Urinary bladder (tissue), 4 donors: ENCODE measurements at regions not wholly inside any gene's neighbourhood (a gene's known extent, or its start where the extent isn't known, plus 50 kb on each side); places are given as distances from the start of the nearest gene placed in this dataset. TPM values are rescaled to one million over a fixed set of nuclear protein-coding genes. Genes with fewer than 3 reads are reported as not detected.

Experiments used
- DNase-seq: peaks from one replicate; pipeline ENCODE4 v3.0.0-alpha.2; 2015; ENCODE audit errors: extremely low spot score
- H3K27ac ChIP-seq: one replicate; pipeline ENCODE4 v1.5.1; 2013; ENCODE audit warnings: low read depth, mild to moderate bottlenecking, moderate library complexity
- H3K36me3 ChIP-seq: one replicate; pipeline ENCODE4 v1.6.1; 2013; ENCODE audit warnings: mild to moderate bottlenecking, moderate library complexity; ENCODE audit not compliant: insufficient read depth
- H3K4me1 ChIP-seq: one replicate; pipeline ENCODE4 v1.6.1; 2013; ENCODE audit warnings: mild to moderate bottlenecking, moderate library complexity; ENCODE audit not compliant: insufficient read depth
- H3K4me3 ChIP-seq: one replicate; pipeline ENCODE4 v1.5.1; 2013; ENCODE audit warnings: low read depth, low read length
- WGBS: extraction: QIAGEN DNeasy Blood & Tissue Kit; methylation state at CpG from one replicate; pipeline ENCODE4 v1.1.7; 2013; 5-methylcytosine and 5-hydroxymethylcytosine counted together
- small RNA-seq: library from RNA; depleted of rRNA; stranded (forward); fragments of <200 nt; gene quantifications from one replicate; pipeline ENCODE3, GENCODE V24; 2014
- donor health status: healthy with polysubstance abuse.
- donor health status: healthy.

- DNase-seq = peak; percentile 21
- 21% methylated on average over 14 of the region's 14 CpGs for WGBS
- Histone ChIP-seq H3K4me3 (no peak overlapping the region), H3K27ac (no peak overlapping the region), H3K36me3 (no peaks in the 10 kb centered on the region), H3K4me1 (no peaks in the 10 kb centered on the region)
Observed at GRCh38 chr19:34096020-34096915, 76.0 kb upstream of the LSM14A start.

- WGBS = 63% methylated on average over 5 of the region's 5 CpGs
- no peak overlapping the region for H3K4me3 ChIP-seq
Observed at GRCh38 chr19:34104096-34104495, 68.2 kb upstream of the LSM14A start.

GRCh38 chr19:34104557-34104956 lies 67.7 kb upstream of the LSM14A start:
- WGBS = 36% methylated on average over 5 of the region's 5 CpGs
- H3K4me1 ChIP-seq = no peaks in the 10 kb centered on the region
- no peak overlapping the region for H3K4me3 ChIP-seq
- H3K27ac ChIP-seq = no peak overlapping the region
- H3K36me3 ChIP-seq = no peaks in the 10 kb centered on the region
- no peak for DNase-seq

More at GRCh38 chr19:34104096-34104495, 68.2 kb upstream of the LSM14A start:
- H3K27ac ChIP-seq = no peak overlapping the region
- no peaks in the 10 kb centered on the region for H3K4me1 ChIP-seq
- H3K36me3 ChIP-seq = no peaks in the 10 kb centered on the region
- DNase-seq = no peak

- 29% methylated on average over 3 of the region's 3 CpGs for WGBS
- Histone ChIP-seq H3K27ac (no peak overlapping the region), H3K4me1 (no peaks in the 10 kb centered on the region), H3K4me3 (no peak overlapping the region), H3K36me3 (no peaks in the 10 kb centered on the region)
- DNase-seq = no peak
Observed at GRCh38 chr19:34109596-34109995, 62.7 kb upstream of the LSM14A start.

GRCh38 chr19:34118879-34119748 lies 53.2 kb upstream of the LSM14A start:
- WGBS = 30% methylated on average over 8 of the region's 8 CpGs
- no peak overlapping the region for H3K27ac ChIP-seq
- no peaks in the 10 kb centered on the region for H3K4me1 ChIP-seq
- no peak for DNase-seq
- no peaks in the 10 kb centered on the region for H3K36me3 ChIP-seq
- no peak overlapping the region for H3K4me3 ChIP-seq

GRCh38 chr19:34120141-34120540 lies 52.2 kb upstream of the LSM14A start:
- no peaks in the 10 kb centered on the region for H3K36me3 ChIP-seq
- WGBS = 75% methylated on average over 11 of the region's 11 CpGs
- H3K27ac ChIP-seq = no peak overlapping the region
- no peak overlapping the region for H3K4me3 ChIP-seq
- no peaks in the 10 kb centered on the region for H3K4me1 ChIP-seq
- no peak for DNase-seq

- Histone ChIP-seq H3K36me3 (no peaks in the 10 kb centered on the region), H3K4me1 (no peaks in the 10 kb centered on the region), H3K4me3 (no peak overlapping the region), H3K27ac (no peak overlapping the region)
- no peak for DNase-seq
- 63% methylated on average over 8 of the region's 8 CpGs for whole genome bisulfite sequencing
Observed at GRCh38 chr19:34120846-34121639, 51.3 kb upstream of the LSM14A start.

Small RNA genes lying in the stretch of these regions (small RNA-seq; reads per million reads assigned to genes)
- not detected for gene RN7SL150P
- not detected for gene RPS4XP23
